ENCODE measurements at regions not wholly inside any gene's neighbourhood (a gene's known extent, or its start where the extent isn't known, plus 50 kb on each side); places are given as distances from the start of the nearest gene placed in this dataset.

- TF ChIP-seq CTCF (IDR thresholded peaks at IDR 0.05) = no peak
- no peak for TF ChIP-seq POLR2A (IDR thresholded peaks at IDR 0.05)
Observed at GRCh38 chr2:22513563-22513962, 871.4 kb upstream of the KLHL29 start.

Measured in vagina (tissue), 2 donors.